Esophagus squamous epithelium (tissue), 4 donors: ENCODE measurements at regions not wholly inside any gene's neighbourhood (a gene's known extent, or its start where the extent isn't known, plus 50 kb on each side); places are given as distances from the start of the nearest gene placed in this dataset.

ENCODE experiments used
- CTCF ChIP-seq, 6 experiments: fragments of 450-650 bp in 4 of 6; fragments of 200-600 bp in 2 of 6; sonication (generic) in 2 of 6; IDR thresholded peaks; one replicate each; pipeline ENCODE4 v1.5.1; 2016 to 2019; ENCODE audit warnings: antibody characterized with exemption in 6 of 6, mild to moderate bottlenecking in 4 of 6, moderate library complexity in 4 of 6
- POLR2A ChIP-seq, 4 donors: fragments of 450-650 bp; IDR thresholded peaks; one replicate each; pipeline ENCODE4 v1.6.1; 2017; ENCODE audit warnings: antibody characterized with exemption in 4 of 4, mild to moderate bottlenecking in 4 of 4, moderate library complexity in 3 of 4

GRCh38 chr6:14366872-14367271 is 249.3 kb downstream of the CD83 start:
- no peak for TF ChIP-seq CTCF (IDR thresholded peaks at IDR 0.05)
- TF ChIP-seq POLR2A (IDR thresholded peaks at IDR 0.05): no peak
